ENCODE measurements at regions not wholly inside any gene's neighbourhood (a gene's known extent, or its start where the extent isn't known, plus 50 kb on each side); places are given as distances from the start of the nearest gene placed in this dataset.

DNA sequence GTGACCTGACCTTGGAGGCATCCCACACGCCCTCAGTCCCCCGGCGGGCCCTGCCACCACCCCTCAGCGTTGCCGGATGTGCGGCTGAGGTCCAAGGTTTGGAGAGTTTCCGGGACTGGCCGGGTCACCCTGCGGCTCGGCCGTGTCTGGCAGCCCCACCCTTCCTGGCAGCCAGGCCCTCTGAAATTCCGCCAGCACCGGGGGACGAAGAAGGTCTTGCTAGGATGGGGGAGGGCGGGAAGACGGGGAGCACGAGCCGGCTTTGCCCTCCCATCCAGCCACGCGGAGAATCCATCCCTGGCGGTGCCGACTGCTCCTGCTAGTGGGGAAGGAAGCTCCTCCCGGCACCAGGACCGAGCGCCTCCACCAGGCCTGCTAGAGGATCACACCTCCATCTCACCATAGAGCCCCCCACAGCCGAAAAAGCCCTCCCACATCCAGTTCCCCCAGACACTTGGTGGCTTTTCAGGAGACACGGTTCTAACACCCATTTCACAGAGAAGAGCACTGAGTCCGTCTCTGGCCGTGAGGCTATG lies 81.5 kb downstream of the CPN2 start:
- Histone ChIP-seq H3K27ac (peak overlapping the region; percentile 89 to 92 (median 90)), H3K4me1 (peaks cover 0 to 71% (median 65%) of the 10 kb centered on the region in 4 donors), H3K4me3 (no peak overlapping the region), H3K36me3 (no peaks in the 10 kb centered on the region), H3K9me3 (no peaks in the 10 kb centered on the region), H3K27me3 (no peaks in the 10 kb centered on the region)
- intact Hi-C loops (cut with DNase I), result loop anchor here (2.0 to 5.0 kb wide), 3 partner anchors 129 to 267 kb away; no protein-coding TSS in a partner anchor
- WGBS, 2 donors, result 17 to 25% methylated on average over 29 of the region's 29 CpGs
- TF ChIP-seq, protein P1, sequence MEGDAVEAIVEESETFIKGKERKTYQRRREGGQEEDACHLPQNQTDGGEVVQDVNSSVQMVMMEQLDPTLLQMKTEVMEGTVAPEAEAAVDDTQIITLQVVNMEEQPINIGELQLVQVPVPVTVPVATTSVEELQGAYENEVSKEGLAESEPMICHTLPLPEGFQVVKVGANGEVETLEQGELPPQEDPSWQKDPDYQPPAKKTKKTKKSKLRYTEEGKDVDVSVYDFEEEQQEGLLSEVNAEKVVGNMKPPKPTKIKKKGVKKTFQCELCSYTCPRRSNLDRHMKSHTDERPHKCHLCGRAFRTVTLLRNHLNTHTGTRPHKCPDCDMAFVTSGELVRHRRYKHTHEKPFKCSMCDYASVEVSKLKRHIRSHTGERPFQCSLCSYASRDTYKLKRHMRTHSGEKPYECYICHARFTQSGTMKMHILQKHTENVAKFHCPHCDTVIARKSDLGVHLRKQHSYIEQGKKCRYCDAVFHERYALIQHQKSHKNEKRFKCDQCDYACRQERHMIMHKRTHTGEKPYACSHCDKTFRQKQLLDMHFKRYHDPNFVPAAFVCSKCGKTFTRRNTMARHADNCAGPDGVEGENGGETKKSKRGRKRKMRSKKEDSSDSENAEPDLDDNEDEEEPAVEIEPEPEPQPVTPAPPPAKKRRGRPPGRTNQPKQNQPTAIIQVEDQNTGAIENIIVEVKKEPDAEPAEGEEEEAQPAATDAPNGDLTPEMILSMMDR (IDR thresholded peaks at IDR 0.05), result peak; percentile 32 to 55 (median 46)
- TF ChIP-seq POLR2A (IDR thresholded peaks at IDR 0.05) (no peak), EP300 (IDR thresholded peaks at IDR 0.05) (peak in 3 of 4 donors; percentile 44 to 81 (median 81)), POLR2AphosphoS5 (IDR thresholded peaks at IDR 0.05) (peak; percentile 64 to 85 (median 73))
- peak; percentile 93 for DNase-seq

DNA sequence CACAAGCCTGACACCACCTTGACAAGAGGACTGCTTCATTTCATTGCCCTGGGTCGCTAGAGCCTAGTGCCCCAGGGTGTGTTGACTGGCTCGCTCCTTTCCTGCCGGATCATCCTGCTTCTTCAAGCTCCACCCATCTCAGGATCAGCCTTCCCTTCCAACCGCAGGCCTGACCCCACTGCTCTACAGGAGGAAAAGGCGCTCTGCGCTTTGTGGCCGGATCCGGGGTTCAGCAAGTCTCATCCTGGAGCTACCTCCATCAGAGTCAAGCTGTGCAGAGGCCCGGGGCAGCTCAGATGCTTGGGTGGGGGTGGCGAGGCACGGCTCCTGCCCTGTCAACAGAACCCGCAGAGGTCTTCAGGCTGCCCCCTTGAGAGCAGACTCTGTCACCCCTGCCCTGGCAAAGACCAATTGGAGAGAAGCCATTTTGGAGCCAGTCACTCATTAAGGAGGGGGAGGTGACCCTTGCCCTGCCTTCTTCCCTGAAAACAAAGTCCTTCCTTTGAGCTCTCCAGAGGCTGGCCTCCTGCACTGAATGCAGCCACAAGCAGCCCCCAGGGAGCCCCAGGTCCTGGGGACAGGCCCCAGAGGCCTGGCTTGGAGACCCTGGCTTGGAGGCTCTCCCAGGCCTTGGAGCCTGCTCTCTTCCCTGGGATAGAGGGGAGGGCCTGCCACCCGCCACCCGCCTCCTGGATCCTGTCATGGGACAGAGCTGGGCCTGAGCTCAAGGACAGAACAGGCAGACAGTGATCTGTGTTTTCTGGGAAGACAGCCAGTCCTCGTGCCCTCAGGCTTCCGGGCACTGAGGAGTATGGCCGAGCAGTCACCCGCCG lies 80.3 kb downstream of the CPN2 start:
- no peaks in the 10 kb centered on the region for H3K27me3 ChIP-seq
- H3K36me3 ChIP-seq, result no peaks in the 10 kb centered on the region
- no peaks in the 10 kb centered on the region for H3K9me3 ChIP-seq
- peak; percentile 97 for DNase-seq
- WGBS, 2 donors, result 72 to 76% methylated on average over 19 of the region's 19 CpGs
- no peak overlapping the region for H3K4me3 ChIP-seq
- TF ChIP-seq POLR2AphosphoS5 (IDR thresholded peaks at IDR 0.05) (peak; percentile 85 to 94 (median 88)), EP300 (IDR thresholded peaks at IDR 0.05) (peak in 3 of 4 donors; percentile 90 to 92 (median 91)), POLR2A (IDR thresholded peaks at IDR 0.05) (no peak)
- TF ChIP-seq, protein P1 (IDR thresholded peaks at IDR 0.05), result no peak
- intact Hi-C loops (cut with DNase I), result loop anchor here (1.0 to 5.0 kb wide), 3 partner anchors 41 to 199 kb away; no protein-coding TSS in a partner anchor
- H3K4me1 ChIP-seq, result peaks cover 0 to 67% (median 58%) of the 10 kb centered on the region in 4 donors
- peak overlapping the region; percentile 89 to 92 (median 90) for H3K27ac ChIP-seq

DNA sequence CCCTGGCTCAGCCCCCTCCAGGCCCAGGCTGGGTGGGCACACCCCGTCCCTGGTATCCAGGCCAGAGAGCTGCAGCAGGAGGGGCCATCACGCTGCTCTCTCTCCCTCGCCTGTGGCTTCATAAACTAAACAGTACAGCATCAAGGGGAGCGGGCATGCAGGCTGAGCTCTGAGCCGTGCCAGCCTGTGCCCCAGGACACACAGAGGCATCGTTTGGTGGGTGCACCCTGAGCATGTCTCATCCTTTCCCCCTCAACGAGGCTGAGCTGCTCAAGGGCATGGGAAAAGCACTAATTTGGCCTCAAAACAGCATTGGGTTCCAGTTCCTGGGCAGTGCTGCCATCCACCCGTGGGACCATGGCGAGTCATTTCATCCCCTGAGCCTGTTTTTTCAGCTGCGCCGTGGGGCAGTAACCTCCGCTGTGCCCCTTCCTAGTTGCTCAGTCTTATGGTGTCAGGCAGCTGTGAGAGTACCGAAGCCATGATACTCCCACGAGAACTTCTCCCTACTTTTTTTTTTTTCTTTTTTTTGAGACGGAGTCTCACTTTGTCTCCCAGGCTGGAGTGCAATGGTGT lies 79.6 kb downstream of the CPN2 start:
- Histone ChIP-seq H3K4me1 (peaks cover 0 to 67% (median 57%) of the 10 kb centered on the region in 4 donors), H3K36me3 (no peaks in the 10 kb centered on the region), H3K9me3 (no peaks in the 10 kb centered on the region), H3K4me3 (no peak overlapping the region), H3K27ac (peak overlapping the region; percentile 89 to 92 (median 90)), H3K27me3 (no peaks in the 10 kb centered on the region)
- WGBS, 2 donors, result 85 to 87% methylated on average over 15 of the region's 15 CpGs
- TF ChIP-seq POLR2AphosphoS5 (IDR thresholded peaks at IDR 0.05), result peak in 2 of 4 donors; percentile 55 to 68
- no peak for TF ChIP-seq POLR2A (IDR thresholded peaks at IDR 0.05)
- TF ChIP-seq EP300 (IDR thresholded peaks at IDR 0.05), result no peak
- TF ChIP-seq, protein P1 (IDR thresholded peaks at IDR 0.05), result no peak
- intact Hi-C loops (cut with DNase I), result loop anchor here (1.0 to 5.0 kb wide), 3 partner anchors 41 to 199 kb away; no protein-coding TSS in a partner anchor
- no peak for DNase-seq

DNA sequence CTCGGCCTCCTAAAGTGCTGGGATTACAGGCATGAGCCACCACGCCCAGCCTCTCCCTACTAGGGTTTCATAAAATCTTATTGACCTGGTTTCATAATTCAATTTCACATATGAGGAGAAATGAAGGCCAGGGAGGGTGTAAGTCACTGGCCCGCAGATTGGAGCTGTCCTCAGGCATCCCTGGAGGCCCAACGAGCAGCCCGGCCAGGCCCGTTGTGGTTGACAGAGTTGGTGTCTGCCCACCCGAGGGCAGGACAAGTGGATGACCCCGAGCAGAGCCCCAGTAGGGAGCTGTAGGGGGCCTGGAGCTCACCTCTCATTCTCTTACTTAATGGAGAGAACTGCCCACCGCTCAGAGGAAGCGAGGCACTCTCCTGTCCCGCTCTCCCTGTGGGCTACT lies 78.9 kb downstream of the CPN2 start:
- intact Hi-C loops (cut with DNase I), result loop anchor here (5.0 kb wide), 1 partner anchor 200 kb away; no protein-coding TSS in a partner anchor

More for the DNA sequence above, 78.9 kb downstream of the CPN2 start:
- no peaks in the 10 kb centered on the region for H3K36me3 ChIP-seq
- H3K4me1 ChIP-seq, result peaks cover 0 to 70% (median 62%) of the 10 kb centered on the region in 4 donors
- no peaks in the 10 kb centered on the region for H3K27me3 ChIP-seq
- TF ChIP-seq POLR2AphosphoS5 (IDR thresholded peaks at IDR 0.05) (no peak), POLR2A (IDR thresholded peaks at IDR 0.05) (no peak), EP300 (IDR thresholded peaks at IDR 0.05) (no peak)
- TF ChIP-seq, protein P1 (IDR thresholded peaks at IDR 0.05), result no peak
- H3K27ac ChIP-seq, result peak overlapping the region; percentile 89 to 92 (median 90)
- DNase-seq, result peak; percentile 66
- WGBS, 2 donors, result 84 to 92% methylated on average over 11 of the region's 11 CpGs
- no peaks in the 10 kb centered on the region for H3K9me3 ChIP-seq
- no peak overlapping the region for H3K4me3 ChIP-seq

All from sigmoid colon (tissue), 6 donors.